Mesenchymal stem cell (in vitro differentiated cells and primary cell): ENCODE measurements at regions not wholly inside any gene's neighbourhood (a gene's known extent, or its start where the extent isn't known, plus 50 kb on each side); places are given as distances from the start of the nearest gene placed in this dataset.

Experiments used
- DNase-seq: peaks from one replicate; pipeline ENCODE4 v3.0.0-alpha.2; 2013
- H2AFZ ChIP-seq: one replicate; pipeline ENCODE4 v1.6.1; 2013; ENCODE audit warnings: low read depth, mild to moderate bottlenecking, control low read depth, inconsistent platforms, low read length, moderate library complexity
- H2AK5ac ChIP-seq: 2 replicates; pipeline ENCODE4 v1.6.1; 2013; ENCODE audit warnings: low read length, moderate library complexity, mild to moderate bottlenecking, inconsistent platforms; ENCODE audit not compliant: severe bottlenecking
- H2BK120ac ChIP-seq: one replicate; pipeline ENCODE4 v1.6.1; 2013; ENCODE audit warnings: low read depth, mild to moderate bottlenecking, inconsistent platforms, low read length, moderate library complexity
- H2BK12ac ChIP-seq, 2 experiments: one replicate each; pipeline ENCODE4 v1.6.1; 2013; ENCODE audit warnings: inconsistent platforms in 2 of 2, low read length in 2 of 2, mild to moderate bottlenecking in 2 of 2, moderate library complexity in 2 of 2, control low read depth in 1 of 2
- H2BK15ac ChIP-seq: one replicate; pipeline ENCODE4 v1.6.1; 2013; ENCODE audit warnings: mild to moderate bottlenecking, low read depth, inconsistent platforms; ENCODE audit not compliant: poor library complexity, severe bottlenecking
- H2BK5ac ChIP-seq: 2 replicates; pipeline ENCODE4 v1.6.1; 2013; ENCODE audit warnings: low read depth, mild to moderate bottlenecking, low read length, control low read depth, inconsistent platforms; ENCODE audit not compliant: poor library complexity, severe bottlenecking
- H3K14ac ChIP-seq, 2 experiments: one replicate each; pipeline ENCODE4 v1.6.1; 2013; ENCODE audit warnings: inconsistent platforms in 2 of 2, low read length in 2 of 2, control low read depth in 1 of 2, mild to moderate bottlenecking in 1 of 2, moderate library complexity in 1 of 2
- H3K18ac ChIP-seq, 2 experiments: one replicate each; pipeline ENCODE4 v1.6.1; 2013; ENCODE audit warnings: inconsistent platforms in 2 of 2, low read length in 2 of 2, control low read depth in 1 of 2, low read depth in 1 of 2, mild to moderate bottlenecking in 1 of 2
- H3K23ac ChIP-seq, 2 experiments: one replicate each; pipeline ENCODE4 v1.6.1; 2013; ENCODE audit warnings: inconsistent platforms in 2 of 2, low read length in 2 of 2, mild to moderate bottlenecking in 2 of 2, moderate library complexity in 2 of 2, control low read depth in 1 of 2
- H3K27ac ChIP-seq: 2 replicates; pipeline ENCODE4 v1.5.1; 2013; ENCODE audit warnings: mild to moderate bottlenecking, moderate library complexity, low read length, control low read depth, inconsistent platforms; ENCODE audit not compliant: poor library complexity, severe bottlenecking
- H3K27me3 ChIP-seq, 2 experiments: 2 replicates each; pipeline versions ENCODE4 v1.6.1 to v1.7.0; 2013; ENCODE audit warnings: low read length in 2 of 2, mild to moderate bottlenecking in 2 of 2, moderate library complexity in 2 of 2, control low read depth in 1 of 2, inconsistent platforms in 1 of 2; ENCODE audit not compliant: control insufficient read depth in 1 of 2, insufficient read depth in 1 of 2
- H3K36me3 ChIP-seq, 2 experiments: 2 replicates each; pipeline versions ENCODE4 v1.6.1 to v1.7.0; 2013; ENCODE audit warnings: low read length in 2 of 2, control low read depth in 1 of 2, inconsistent platforms in 1 of 2, low read depth in 1 of 2, mild to moderate bottlenecking in 1 of 2; ENCODE audit not compliant: insufficient read depth in 2 of 2, control insufficient read depth in 1 of 2
- H3K4ac ChIP-seq, 2 experiments: one replicate each; pipeline ENCODE4 v1.6.1; 2013; ENCODE audit warnings: inconsistent platforms in 2 of 2, low read length in 2 of 2, mild to moderate bottlenecking in 2 of 2, moderate library complexity in 2 of 2, control low read depth in 1 of 2, low read depth in 1 of 2
- H3K4me1 ChIP-seq: 2 replicates; pipeline ENCODE4 v1.6.1; 2013; ENCODE audit warnings: low read depth, low read length, control low read depth; ENCODE audit not compliant: control insufficient read depth, insufficient read depth
- H3K4me2 ChIP-seq: 2 replicates; pipeline ENCODE4 v1.6.1; 2013; ENCODE audit warnings: low read length, mild to moderate bottlenecking, inconsistent platforms; ENCODE audit not compliant: poor library complexity, severe bottlenecking
- H3K4me3 ChIP-seq, 2 experiments: 2 replicates each; pipeline versions ENCODE4 v1.5.1 to v1.7.0; 2013; ENCODE audit warnings: low read length in 2 of 2, mild to moderate bottlenecking in 2 of 2, control low read depth in 1 of 2, low read depth in 1 of 2; ENCODE audit not compliant: insufficient read depth in 1 of 2
- H3K79me1 ChIP-seq: replicated peaks from 2 replicates; pipeline ENCODE4 v1.6.1; 2013; ENCODE audit warnings: mild to moderate bottlenecking, control low read depth, low read length, inconsistent platforms; ENCODE audit not compliant: poor library complexity, severe bottlenecking
- H3K9ac ChIP-seq: 2 replicates; pipeline ENCODE4 v1.7.0; 2013; ENCODE audit warnings: mild to moderate bottlenecking, low read length, moderate library complexity
- H3K9me3 ChIP-seq: 2 replicates; pipeline ENCODE4 v1.7.0; 2013; ENCODE audit warnings: mild to moderate bottlenecking, low read length; ENCODE audit not compliant: control insufficient read depth
- H4K8ac ChIP-seq: one replicate; pipeline ENCODE4 v1.6.1; 2013; ENCODE audit warnings: inconsistent platforms, mild to moderate bottlenecking, low read length, moderate library complexity
- H4K91ac ChIP-seq: one replicate; pipeline ENCODE4 v1.6.1; 2013; ENCODE audit warnings: mild to moderate bottlenecking, low read length, inconsistent platforms
- WGBS: methylation state at CpG from one replicate; pipeline ENCODE4 v1.1.7; 2013; ENCODE audit warnings: mixed read lengths; 5-methylcytosine and 5-hydroxymethylcytosine counted together

DNA sequence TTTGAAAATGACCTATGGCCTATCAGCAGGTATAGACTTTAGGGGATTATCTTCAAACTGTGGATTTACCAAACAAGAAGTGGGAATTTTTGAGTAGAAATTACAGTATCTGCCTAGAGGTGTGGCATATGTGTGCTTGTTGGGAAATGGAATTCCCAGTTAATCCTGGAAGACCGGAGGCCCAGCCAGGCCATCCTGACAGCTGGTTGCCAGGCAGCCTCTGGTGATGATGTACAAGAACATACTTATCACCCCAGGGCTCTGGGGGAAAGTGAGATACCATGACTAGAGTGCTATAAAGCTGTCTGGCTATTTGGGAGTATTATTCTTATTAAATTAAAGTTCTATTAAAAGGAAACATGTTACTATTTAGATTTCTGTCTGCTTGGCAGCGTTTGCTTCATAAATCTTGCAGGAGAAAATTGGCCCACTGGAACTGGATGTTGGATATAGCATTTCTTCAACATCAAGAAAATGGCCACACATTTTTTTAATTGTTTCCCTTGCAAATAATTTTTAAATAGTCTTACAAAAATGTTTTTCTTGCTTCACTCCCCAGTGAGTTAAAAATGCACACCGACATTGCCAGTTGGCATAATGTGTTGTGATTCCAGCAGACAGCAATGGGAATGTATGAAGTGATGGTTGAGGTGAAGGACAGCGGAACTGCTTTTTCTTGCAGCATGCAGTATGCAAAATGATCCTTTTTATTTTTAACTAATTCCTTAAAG is 187.8 kb downstream of the MYLK4 start:
- no peak overlapping the region for H3K9ac ChIP-seq

DNA sequence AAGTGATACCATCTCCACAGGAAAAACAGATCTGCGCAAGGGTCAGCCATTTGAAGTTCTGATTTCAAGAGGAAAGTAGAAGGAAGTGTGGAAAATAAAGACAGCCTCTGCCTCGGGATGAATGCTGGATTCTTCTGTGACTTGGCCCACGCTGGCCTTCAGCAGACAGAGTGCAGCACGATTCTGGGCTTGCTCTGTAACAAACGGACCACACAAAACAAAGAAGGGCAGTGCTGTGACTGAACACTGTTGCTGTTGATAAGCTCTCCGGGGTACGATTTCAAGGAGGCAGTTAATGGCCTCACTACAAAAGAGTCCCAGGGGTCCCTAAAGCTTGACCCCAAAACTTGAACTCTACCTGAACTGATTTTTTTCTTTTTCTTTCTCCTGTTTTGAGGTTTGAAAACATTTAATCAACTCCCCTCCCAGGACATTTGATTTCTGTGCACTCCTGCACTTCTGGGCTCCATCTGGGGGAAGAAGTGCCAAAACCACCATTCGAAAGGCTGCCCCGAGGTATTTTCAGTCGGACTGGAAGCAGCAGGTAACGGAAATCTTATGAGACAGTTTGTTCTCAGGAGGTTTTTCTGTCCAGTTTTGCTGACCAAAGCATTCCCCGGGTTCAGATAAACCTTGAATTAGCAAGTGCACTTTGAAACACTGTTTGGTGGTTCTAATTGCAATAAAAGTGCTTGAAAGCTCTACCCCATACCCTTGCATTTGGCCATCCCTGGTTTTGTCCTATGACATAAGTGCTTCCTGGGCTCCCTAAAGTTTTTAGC is 189.6 kb downstream of the MYLK4 start:
- DNase-seq = no peak
- Histone ChIP-seq H3K27ac (no peak overlapping the region), H4K8ac (no peak overlapping the region), H2AK5ac (no peak overlapping the region), H3K9ac (no peak overlapping the region), H3K4ac (no peak overlapping the region), H3K18ac (no peak overlapping the region), H3K9me3 (peaks cover 4% of the 10 kb centered on the region), H3K23ac (no peak overlapping the region), H4K91ac (no peak overlapping the region), H2AFZ (no peak overlapping the region), H3K4me2 (no peak overlapping the region), H3K79me1 (no peaks in the 10 kb centered on the region), H3K4me1 (peaks cover 18% of the 10 kb centered on the region), H3K36me3 (no peaks in the 10 kb centered on the region), H3K4me3 (no peak overlapping the region), H2BK15ac (no peak overlapping the region), H2BK5ac (no peak overlapping the region), H3K27me3 (peaks cover 0 to 14% of the 10 kb centered on the region in 2 experiments), H3K14ac (no peak overlapping the region), H2BK120ac (no peak overlapping the region), H2BK12ac (no peak overlapping the region)
- 71% methylated on average over 12 of the region's 12 CpGs for WGBS

More for the DNA sequence above, 187.8 kb downstream of the MYLK4 start:
- WGBS = 73% methylated on average over 2 of the region's 4 CpGs
- H3K4me2 ChIP-seq = no peak overlapping the region
- no peak overlapping the region for H2BK12ac ChIP-seq
- DNase-seq = no peak
- H3K4me3 ChIP-seq = no peak overlapping the region
- H2AFZ ChIP-seq = no peak overlapping the region
- no peak overlapping the region for H2AK5ac ChIP-seq
- H4K8ac ChIP-seq = no peak overlapping the region
- H3K4me1 ChIP-seq = peaks cover 15% of the 10 kb centered on the region
- peaks cover 0 to 7% of the 10 kb centered on the region in 2 experiments for H3K27me3 ChIP-seq
- no peak overlapping the region for H2BK5ac ChIP-seq
- no peak overlapping the region for H2BK120ac ChIP-seq
- no peak overlapping the region for H3K4ac ChIP-seq
- no peak overlapping the region for H3K23ac ChIP-seq
- H3K18ac ChIP-seq = no peak overlapping the region
- H4K91ac ChIP-seq = no peak overlapping the region
- H3K14ac ChIP-seq = no peak overlapping the region
- H2BK15ac ChIP-seq = no peak overlapping the region
- no peaks in the 10 kb centered on the region for H3K36me3 ChIP-seq
- H3K27ac ChIP-seq = no peak overlapping the region
- H3K79me1 ChIP-seq = no peaks in the 10 kb centered on the region
- peaks cover 4% of the 10 kb centered on the region for H3K9me3 ChIP-seq

DNA sequence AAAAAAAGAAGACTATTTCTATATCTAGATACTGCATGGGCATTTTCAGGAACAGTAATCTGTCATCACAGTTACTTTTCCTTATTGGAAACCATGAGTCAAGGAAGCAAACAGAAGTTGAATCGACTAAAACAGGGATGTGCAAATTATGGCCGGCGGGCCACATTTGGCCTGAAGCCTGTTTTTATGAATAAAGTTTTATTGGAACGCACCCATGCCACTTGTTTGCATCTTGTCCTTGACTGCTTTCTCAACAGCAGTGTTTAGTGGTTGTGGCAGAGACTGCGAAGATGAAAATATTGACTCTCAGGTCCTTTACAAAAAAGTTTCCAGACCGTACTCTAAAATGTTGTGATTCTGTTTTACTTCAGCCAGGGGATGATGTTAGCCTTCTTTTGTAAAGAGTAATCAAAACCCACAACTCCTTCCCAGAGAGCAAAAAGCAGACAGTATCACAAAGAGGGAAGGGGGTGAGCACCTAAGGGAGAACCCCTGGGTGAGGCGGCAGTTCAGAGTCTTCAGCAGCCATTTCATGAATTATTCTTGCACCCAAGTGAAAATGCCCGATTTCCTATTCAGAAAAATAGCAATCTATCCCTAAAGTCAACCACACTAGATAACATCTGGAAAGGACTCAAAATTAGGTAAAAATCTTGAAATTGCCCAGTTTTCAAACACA is 190.4 kb downstream of the MYLK4 start:
- Histone ChIP-seq H2AFZ (no peak overlapping the region), H3K9me3 (peaks cover 4% of the 10 kb centered on the region), H3K36me3 (no peaks in the 10 kb centered on the region), H3K27ac (no peak overlapping the region), H2BK120ac (no peak overlapping the region), H3K4me2 (no peak overlapping the region), H3K27me3 (peaks cover 0 to 14% of the 10 kb centered on the region in 2 experiments), H3K4me3 (no peak overlapping the region), H2BK5ac (no peak overlapping the region), H3K18ac (no peak overlapping the region), H2BK15ac (no peak overlapping the region), H3K14ac (no peak overlapping the region), H3K79me1 (no peaks in the 10 kb centered on the region), H3K23ac (no peak overlapping the region), H3K4me1 (peaks cover 18% of the 10 kb centered on the region), H3K9ac (no peak overlapping the region), H4K8ac (no peak overlapping the region), H2BK12ac (no peak overlapping the region), H2AK5ac (no peak overlapping the region), H4K91ac (no peak overlapping the region), H3K4ac (no peak overlapping the region)
- WGBS = 85% methylated on average over 7 of the region's 8 CpGs
- no peak for DNase-seq
